ENCODE measurements at regions not wholly inside any gene's neighbourhood (a gene's known extent, or its start where the extent isn't known, plus 50 kb on each side); places are given as distances from the start of the nearest gene placed in this dataset.

DNA sequence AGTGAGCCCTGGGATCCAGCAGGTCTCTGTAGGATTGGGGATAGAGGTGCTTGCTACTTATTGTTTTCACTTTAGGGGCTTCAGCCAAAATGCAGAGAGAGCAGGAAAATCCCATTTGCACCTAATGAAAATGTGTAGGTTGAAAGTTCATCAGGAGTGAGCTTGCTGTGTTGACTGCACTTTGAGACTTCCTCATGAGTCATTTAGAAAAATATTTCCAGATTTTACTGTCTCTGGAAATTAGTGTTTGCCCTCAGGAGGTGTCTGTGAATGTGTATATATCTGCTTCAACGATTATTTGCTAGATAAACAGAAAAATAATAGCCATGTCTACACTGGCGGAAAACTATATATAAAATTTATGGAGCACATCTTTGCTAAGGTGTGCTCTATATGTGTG, 159.3 kb downstream of the CAND1 start:
- DNase-seq, result no peak

DNA sequence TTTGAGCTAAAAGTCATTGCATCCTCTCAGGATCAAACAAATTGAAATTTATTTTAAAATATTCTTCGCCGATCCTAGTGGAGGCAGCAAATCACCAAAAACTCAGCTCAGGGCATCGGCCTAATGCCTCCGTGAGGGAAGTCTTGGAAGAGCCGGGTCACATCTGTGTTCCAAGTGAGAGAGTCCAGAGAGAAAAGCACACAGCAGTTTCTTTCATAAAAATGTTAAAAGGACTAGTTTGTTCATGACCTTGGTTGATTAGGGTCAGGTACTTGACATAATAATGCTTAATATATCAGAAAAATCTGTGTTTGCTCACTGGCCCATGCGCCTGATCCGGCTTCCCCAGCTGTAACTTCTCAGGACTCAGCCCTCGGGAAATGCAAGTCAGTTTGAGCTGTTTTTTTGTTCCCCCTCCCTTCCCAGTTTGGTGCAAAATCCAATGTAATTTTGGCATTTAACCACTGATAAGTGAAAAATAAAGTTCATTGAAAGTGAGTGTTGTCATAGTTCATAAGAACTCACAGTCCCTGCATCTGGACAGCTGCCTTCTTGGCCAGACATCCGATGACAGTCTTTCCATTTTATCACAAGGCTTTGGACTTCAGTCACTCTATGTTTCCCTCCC, 161.7 kb downstream of the CAND1 start:
- DNase-seq, result no peak

DNA sequence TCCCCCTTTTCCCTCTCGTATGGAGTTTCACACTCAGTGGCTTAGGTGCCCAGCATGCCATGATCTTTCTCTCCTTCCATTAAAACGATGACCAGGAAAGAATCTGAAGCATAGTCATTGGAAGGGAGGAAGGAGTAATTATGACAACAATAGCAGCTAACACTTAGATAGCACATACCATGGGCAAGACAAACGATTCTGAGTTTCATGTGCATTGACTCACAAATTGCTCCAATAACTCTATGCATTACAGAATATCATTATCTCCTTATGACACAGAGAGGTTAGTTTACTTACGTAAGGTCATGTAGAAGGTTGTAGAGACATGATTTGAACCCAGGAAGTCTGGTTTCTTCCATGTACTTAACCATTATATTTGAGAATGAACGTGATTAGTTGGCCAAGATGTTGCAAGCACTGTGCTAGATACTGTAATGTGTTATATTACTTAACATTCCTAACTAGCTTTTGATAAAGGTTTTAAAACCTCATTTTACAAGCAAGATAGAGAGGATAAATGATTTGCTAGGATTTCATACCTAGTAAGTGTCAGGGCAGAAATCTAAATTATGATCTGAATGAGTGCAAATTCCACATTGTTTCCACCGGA, 162.4 kb downstream of the CAND1 start:
- DNase-seq, result no peak

DNA sequence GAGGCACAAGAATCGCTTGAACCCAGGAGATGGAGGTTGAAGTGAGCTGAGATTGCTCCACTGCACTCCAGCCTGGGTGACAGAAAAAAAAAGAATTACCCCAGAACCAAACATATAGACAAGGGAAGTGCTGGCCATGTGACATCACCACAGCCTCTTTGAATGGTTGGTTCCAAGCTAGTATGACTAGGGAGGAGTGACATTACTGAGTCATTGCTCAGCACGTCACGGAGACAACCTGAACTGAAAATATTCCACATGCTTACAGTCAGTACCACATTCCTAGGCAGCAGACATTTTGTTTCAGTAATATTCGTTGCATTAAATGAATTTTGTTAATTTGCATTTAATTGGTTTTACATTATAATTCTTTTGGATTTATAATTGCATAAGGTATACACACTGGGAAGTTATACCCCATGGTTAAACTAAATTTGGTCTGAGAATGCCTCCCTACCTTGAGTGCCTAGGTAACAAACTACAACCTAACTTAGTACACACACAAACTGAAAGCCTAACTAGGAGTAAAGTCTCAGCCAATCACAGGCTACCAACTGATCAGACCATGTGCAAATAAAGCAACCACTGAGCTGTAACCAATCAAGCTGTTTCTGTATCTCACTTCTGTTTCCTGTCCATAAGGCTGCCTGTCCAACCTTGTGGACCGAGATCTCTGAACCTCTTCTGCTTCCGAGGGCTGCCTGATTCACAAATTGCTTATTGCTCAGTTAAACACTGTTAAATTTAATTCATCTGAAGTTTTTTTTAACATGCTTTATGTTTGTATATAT, 164.4 kb downstream of the CAND1 start:
- peak; percentile 31 to 64 for DNase-seq

DNA sequence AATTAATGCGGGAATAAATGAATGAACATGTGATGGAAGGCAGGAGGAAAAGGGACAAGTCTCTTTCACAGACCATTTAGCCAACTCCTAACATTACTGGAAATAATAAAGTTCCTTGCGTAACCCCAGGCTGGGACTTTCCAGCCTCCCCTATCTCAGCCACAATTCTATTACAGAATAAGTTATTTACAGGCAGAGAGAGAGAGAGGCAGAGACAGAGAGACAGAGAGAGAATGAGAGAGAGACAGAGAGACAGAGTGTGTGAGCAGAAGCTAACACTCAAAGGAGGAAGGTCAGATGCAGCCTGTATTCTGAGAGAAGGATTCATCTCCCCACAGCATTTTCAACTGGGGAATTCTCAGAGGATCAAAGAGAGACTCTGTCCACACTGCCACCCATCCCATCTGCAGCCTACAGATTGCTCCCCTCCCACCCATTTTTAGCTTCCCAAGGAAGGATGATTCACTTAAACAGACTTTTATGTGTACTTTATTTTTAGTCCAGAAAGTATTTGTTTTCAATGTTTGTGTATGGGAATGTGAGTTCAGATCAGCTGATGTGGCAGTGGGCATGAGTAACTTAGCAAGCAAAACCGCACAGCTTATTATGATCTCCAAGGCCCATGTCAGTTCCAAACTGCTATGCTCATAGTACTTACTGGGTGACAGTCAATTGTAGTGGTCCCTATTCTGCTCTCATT, 165.7 kb downstream of the CAND1 start:
- peak; percentile 74 to 91 for DNase-seq

DNA sequence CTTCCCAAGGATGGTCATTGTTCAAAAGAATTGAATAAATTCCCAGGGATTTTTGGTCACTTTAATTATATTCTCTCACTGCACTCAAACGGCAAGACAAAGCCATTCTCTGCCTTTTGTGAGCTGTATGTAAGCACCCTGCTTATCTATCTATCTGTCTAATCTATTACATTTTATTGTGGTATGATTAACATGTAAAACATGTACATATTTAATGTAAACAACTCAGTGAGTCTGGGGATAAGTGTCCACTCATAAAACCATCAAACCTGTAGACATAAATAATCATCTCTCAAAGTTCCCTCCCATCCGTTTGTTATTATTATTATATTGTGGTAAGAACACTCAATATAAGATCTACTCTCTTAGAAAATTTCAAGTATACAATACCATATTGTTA, 167.1 kb downstream of the CAND1 start:
- no peak for DNase-seq

DNA sequence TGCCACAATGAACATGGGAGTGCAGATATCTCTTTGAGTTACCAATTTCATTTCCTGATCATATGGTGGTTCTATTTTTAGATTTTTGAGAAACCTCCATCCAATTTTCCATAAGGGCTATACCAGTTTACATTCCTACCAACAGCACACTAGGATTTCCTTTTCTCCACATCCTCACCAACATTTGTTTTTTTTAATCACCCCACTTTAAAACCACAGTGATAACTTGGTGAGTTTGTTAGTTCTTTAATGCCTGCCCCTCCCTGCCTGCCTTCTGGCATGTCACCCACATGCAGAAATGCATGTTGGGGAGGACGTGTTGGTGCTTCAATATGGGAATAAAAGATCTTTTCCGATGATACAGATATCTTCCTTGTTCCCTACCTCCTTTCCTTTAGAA, 167.9 kb downstream of the CAND1 start:
- DNase-seq, result no peak

DNA sequence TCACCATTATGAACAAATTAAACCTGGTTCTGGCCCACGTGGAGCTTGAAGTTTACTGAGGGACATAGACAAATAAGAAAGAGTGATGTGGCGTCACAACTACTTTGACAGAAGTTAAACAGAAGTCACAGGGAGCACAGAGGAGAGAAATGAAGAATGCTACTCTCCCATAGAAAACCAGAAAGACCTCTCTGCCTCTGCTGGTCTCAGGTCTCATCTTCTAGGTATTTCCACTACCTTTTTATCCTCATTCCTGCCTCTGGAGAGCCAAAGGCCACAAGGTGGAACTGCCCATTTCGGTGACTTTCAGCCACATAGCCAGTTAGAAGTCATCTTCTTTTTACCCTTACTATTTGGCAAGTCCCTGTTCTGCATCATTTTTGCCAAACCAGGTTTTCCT, 170.5 kb downstream of the CAND1 start:
- no peak for DNase-seq

DNA sequence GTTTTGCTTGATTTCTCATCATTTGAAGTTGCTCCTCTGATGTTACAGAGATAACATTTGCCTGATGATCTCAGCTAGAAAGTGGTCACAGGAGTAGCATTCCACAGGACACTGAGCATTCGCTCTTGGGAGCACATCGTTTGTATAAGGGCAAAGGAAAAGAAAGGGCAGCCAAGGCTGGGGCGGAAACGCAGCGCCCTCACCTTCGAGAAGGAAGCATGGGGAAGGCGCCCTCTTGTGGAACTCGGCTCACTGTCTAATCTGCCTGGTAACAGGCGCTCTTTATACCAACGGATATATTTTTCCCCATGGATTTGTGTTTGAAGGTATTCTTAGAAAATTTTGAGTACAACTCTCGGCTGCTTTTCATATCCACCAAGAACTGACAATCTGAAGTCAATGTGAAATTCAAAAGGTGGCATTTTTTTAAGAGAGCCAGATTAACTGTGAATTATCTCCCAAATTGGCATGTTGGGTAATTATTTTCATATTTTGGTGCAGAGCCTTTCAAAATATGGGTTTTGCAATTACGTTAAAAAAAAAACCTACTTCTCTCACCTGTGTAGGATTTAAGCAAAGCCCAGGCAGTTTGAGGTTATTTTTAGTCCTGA, 172.7 kb downstream of the CAND1 start:
- DNase-seq, result peak; percentile 51 to 77

DNA sequence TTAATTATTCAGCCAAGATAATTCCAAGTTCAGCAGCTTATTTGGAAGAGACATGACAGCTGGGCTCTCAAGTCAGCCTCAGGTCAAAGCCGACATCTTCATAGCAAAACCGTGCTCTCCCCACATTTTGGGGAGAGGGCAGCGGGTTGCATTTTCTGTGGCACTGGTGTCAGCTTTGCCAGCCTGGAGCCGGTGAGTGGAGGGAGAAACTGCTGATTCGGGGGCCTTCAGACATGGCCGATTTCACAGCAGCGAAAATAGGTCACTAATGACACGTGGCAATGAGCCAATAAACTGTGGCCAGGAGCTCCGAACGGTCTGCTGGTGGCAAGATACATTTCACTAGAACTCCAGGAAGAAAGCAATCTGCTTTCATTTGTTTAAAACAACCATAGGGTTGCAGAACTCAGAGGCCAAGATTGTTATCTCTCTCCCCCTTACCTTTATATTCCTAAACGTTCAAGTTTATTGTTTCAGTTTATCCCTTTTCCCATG, 173.2 kb downstream of the CAND1 start:
- no peak for DNase-seq

DNA sequence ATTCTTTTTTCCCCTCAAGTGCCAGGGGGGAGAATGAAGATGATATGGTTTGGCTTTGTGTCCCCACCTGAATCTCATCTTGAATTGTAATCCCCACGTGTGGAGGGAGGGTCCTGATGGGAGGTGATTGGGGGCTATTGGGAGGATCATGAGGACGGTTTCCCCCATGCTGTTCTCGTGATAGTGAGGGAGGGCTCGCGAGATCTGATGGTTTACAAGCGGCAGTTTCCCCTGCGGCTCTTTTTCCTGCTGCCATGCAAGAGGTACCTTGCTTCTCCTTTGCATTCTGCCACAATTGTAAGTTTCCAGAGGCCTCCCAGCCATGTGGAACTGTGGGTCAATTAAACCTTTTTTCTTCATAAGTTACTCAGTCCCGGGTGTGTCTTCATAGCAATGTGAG, 173.7 kb downstream of the CAND1 start:
- no peak for DNase-seq

DNA sequence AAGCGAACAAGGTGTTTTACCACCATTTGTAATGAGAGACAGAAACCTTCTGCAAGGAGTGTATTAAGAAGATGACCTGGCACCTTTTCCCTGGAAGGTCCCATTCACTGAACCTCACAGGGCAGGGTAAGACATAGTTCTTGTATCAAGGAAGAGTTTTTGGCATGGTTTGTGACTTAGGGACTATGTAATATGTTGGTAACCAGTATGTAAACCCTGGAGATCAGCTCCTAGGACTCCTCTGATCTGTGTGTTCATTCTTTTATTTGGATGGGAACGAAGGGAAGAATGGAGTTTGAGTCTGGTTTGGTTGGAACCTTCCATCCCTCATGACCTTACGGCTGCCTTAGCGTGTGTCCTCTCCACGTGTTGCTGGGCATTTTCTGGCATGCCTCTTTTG, 175.4 kb downstream of the CAND1 start:
- DNase-seq, result no peak

DNA sequence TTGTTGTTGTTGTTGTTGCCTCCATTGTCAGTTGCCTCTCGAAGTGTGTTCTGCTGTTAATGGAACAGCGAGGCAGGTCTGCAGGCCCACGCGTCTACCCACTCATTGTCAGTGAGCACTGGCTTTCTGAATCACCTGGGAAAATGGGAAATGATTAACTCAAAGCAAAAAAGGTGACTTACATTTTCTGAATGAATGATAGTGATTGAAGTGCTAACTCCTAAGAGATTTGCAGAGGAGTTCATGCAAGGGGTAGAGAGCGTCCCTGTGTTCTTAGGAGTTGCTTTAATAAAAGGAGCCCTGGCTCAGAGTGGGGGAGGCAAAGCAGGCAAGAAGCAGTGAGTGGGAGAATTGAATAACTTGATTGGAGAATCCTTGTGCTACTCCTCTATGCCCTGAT, 177.6 kb downstream of the CAND1 start:
- no peak for DNase-seq

DNA sequence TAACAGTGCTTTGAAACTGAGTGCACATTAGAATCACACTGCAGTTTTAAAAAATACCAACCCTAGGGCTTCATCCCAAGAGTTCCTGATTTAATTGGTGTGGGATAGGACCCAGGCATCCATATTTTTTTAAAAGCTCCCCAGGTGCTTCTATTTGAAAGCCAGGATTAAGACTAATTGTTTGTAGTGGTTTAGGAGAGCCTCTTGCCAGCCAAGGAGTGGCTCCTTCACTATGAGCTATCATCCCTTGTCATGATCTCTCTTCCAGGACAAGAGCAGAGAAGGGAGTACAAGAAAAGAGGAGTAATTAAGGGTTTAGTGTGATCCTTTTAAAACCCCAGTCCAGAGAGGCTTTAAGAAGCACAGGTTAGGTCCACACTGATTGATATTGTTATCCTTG, 178.0 kb downstream of the CAND1 start:
- DNase-seq, result no peak

DNA sequence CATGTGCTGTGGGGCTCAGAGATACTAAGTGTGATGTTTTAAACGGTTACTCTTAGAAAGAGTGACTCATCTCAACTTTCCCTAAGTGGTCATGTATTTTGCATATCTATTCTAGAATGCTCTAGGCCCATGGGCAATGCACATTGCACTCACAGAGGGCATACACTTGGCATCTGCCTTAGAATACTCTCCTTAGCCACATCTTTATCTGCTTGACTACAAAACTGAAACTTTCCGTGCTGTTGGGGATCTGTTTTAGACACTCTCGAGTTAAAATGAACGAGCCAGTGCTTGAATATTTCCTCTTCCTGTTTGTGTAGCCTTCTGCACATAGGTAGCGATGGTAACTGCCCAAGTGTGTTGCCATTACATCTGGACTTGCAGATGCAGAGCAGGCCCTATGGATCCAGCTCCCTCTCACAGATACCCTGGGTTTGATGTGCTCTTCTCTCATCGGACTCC, 180.5 kb downstream of the CAND1 start:
- peak; percentile 13 to 46 for DNase-seq

DNA sequence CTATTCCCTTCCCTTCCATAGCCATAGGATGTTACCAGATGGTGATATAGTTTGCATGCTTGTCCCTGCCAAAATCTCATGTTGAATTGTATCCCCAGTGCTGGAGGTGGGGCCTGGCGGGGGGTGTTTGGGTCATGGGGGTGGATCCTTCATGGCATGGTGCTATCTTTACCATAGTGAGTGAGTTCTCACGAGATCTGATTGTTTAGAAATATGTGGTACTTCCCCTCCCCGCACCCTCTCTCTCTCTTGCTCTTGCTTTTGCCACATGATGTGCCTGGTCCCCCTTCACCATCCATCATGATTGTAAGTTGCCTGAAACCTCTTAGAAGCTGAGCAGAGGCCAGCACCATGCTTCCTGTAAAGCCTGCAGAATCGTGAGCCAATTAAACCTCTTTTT, 181.3 kb downstream of the CAND1 start:
- DNase-seq, result peak in 1 of 2 donors; percentile 52

DNA sequence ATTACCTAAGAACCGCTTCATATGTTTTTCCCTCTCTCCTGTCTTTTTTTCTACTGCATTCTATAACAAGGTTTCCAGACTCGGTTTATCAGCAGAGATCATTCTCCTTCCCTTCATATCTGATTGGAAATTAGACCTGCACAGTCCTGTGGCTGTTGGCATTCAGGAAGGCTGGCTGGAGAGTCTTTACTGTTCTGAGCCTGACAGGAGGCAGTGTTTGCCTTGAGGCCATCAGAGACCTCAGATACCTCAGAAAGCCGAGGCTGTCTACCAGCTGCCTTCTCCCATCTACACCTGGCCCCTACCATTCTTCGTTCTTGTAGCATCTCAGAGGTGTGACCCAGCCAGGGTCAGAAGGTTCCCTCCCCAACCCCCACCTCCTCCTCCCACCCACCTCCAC, 182.0 kb downstream of the CAND1 start:
- no peak for DNase-seq

DNA sequence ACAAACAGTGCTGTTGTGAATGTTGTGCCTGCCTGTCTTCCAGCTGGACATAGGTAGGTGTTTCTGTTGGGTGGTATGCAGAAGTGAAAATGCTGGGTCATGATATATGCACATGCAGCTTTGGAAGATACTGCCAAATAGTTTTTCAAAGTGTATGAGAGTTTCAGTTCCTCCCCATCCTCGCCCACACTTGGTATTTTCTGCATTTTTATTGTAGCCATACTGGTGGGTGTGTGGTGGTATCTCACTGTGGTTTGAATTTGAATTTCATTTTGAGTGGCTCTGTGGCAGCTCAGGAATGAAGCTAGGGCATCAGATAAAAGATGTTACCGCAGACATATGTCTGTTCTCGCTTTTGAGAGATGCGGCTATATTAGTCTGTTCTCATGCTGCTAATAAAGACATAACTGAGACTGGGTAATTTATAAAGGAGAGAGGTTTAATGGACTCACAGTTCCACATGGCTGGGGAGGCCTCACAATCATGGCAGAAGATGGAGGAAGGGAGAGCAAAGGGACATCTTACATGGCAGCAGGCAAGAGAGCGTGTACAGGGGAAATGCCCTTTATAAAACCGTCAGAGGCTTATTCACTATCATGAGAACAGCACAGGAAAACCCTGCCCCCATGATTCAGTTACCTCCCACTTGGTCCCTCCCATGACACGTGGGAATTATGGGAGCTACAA, 183.1 kb downstream of the CAND1 start:
- peak; percentile 85 to 93 for DNase-seq

DNA sequence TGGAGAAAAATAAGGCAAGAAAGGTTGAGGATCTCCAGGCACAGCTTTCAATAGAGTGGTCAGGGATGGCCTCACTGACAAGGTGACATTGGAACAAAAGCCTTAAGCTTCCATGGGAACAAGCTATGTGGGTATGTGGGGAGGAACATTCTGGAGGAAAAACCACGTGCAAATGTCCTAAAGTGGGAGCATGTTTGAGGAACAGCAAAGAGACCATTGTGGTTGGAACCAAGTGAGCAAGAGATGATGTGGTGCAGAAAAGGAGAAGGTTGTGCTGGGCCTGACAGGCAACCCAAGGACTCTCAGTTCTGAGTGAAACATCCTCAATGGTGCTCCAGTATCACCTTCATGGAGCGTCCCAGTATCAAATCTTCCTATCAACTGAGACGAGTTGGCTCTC, 184.0 kb downstream of the CAND1 start:
- peak; percentile 27 to 47 for DNase-seq

DNA sequence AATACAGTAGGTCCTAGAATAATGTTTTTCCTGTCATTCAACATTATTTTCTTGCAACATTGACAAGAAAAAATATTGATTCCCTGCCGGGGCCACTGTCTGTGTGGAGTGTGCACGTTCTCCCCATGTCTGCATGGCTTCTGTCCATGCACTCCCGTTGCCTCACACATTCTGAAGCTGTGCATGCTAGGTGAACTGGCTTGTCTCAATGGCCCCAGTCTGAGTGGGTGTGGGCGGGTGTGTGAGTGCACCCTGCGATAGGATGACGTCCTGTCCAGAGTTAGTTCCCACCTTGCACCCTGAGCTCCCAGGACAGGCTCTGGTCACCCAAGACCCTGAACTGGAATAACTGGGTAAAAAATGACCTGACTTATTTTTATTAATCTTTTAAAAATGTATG, 186.1 kb downstream of the CAND1 start:
- DNase-seq, result no peak

DNA sequence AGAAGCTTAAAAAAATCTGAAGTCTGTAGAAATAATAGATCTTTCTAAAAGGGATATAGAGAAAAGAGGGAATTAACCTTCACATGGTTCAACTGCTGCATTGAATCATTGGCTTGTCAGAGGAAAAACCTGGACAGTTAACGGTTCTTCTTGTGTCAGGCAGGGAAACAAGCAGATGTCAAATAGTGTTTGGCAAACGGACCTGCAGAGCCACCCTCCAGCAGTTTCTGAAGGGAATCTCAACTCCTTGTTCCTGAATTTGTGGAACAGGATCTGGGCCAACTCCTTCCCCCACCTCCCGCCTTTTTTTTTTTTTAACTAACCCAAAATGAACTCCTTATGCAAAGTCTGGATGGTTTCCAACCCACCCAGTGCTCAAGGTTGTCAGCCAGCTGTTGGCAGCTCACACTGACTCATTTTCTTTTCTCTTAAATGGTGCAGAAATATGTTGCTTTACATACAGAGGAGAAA, 187.3 kb downstream of the CAND1 start:
- DNase-seq, result peak; percentile 49 to 81

DNA sequence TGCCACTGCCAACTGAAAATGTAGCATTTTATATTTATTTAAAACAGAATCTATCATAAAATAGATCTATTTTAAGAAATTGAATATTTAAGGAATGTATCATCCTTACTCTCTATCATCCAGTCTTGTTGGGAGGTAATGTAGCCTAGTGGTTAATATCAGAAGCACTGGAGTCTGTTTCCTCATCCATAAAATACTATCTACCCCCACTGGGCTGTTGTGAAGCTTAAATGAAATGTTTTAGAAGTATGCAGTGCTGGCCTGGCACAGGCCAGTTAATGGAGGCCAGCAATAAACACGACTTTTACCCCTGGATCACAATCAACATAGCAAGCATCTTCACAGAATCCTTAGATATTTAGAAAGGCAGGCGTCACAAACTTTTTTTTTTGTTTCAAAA, 188.0 kb downstream of the CAND1 start:
- no peak for DNase-seq

All from inflammatory macrophage treated with lipopolysaccharide for 1 hour (primary cell).